OCI-LY3 (cell line): ENCODE measurements at regions not wholly inside any gene's neighbourhood (a gene's known extent, or its start where the extent isn't known, plus 50 kb on each side); places are given as distances from the start of the nearest gene placed in this dataset.

ENCODE experiments used
- CTCF ChIP-seq: fragments of 200-600, 300-600 bp; sonication (generic); IDR thresholded peaks from 2 replicates; pipeline ENCODE4 v1.5.1; 2014; ENCODE audit warnings: antibody characterized with exemption, low read length, low read depth
- EZH2phosphoT487 ChIP-seq: fragments of 200-600 bp; shearing (Covaris generic); IDR thresholded peaks from 2 replicates; pipeline ENCODE4 v1.6.1; 2018; ENCODE audit warnings: antibody characterized with exemption, mixed run types, low read depth

DNA sequence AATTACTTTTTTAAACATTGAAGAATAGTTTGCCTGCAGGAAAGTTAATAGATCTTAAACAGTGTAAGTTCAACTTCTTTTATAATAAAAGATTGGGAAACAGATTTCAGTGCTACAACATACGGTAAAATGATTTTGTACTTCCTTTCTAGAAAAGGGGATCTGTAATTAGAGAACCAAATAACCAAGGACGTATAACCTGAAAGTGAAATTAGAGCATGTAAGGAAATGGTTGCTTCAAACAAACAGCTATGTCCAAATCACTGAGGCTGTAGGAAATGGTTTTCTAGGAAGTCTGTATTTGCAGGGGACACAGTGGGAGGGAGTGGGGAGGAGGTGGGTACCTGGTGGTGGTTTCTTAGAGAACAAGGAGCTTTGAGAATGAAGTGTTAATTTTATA is 57.9 kb upstream of the EXOC6 start:
- TF ChIP-seq CTCF (no peak), EZH2phosphoT487 (no peak)
